ENCODE measurements at regions not wholly inside any gene's neighbourhood (a gene's known extent, or its start where the extent isn't known, plus 50 kb on each side); places are given as distances from the start of the nearest gene placed in this dataset.

- Histone ChIP-seq H3K79me1 (ENCODE audit: low read depth, low read length) (no peaks in the 10 kb centered on the region), H3K23ac (ENCODE audit: insufficient read length) (no peak overlapping the region), H3K36me3 (ENCODE audit: control insufficient read depth in 2 of 4, insufficient read depth in 4 of 4, low read length in 3 of 4) (no peaks in the 10 kb centered on the region; a peak in 1 of 8 replicates), H2AFZ (ENCODE audit: low read length) (no peak overlapping the region), H4K20me1 (replicated peaks in 1 of 2; ENCODE audit: control insufficient read depth in 1 of 2, insufficient read depth in 2 of 2, low read length in 2 of 2) (no peaks in the 10 kb centered on the region), H3K56ac (replicated peaks; ENCODE audit: insufficient read length, low read depth, low read length) (no peak overlapping the region), H2AK5ac (ENCODE audit: low read depth, low read length) (no peak overlapping the region), H2BK15ac (ENCODE audit: low read length) (no peak overlapping the region), H3K4me2 (ENCODE audit: insufficient read depth in 1 of 2, low read depth in 2 of 2, low read length in 2 of 2) (no peak overlapping the region), H3K23me2 (ENCODE audit: low read depth, low read length) (no peaks in the 10 kb centered on the region), H3K14ac (ENCODE audit: insufficient read length) (no peak overlapping the region), H3K79me2 (ENCODE audit: control insufficient read depth in 1 of 2, insufficient read depth in 2 of 2, low read length in 2 of 2) (no peaks in the 10 kb centered on the region), H2BK120ac (replicated peaks; ENCODE audit: low read depth, low read length) (no peak overlapping the region), H3K4me3 (ENCODE audit: extremely low read depth in 1 of 4, insufficient read depth in 2 of 4, low read depth in 3 of 4, low read length in 4 of 4) (no peak overlapping the region), H3K27me3 (replicated peaks in 1 of 4; ENCODE audit: control insufficient read depth in 3 of 4, extremely low read depth in 1 of 4, insufficient read depth in 3 of 4, low read length in 3 of 4) (no peaks in the 10 kb centered on the region), H4K8ac (ENCODE audit: extremely low read depth, insufficient read depth, low read length) (no peak overlapping the region), H2BK5ac (ENCODE audit: low read depth, low read length) (no peak overlapping the region), H3K4me1 (replicated peaks in 1 of 4; ENCODE audit: control insufficient read depth in 3 of 4, insufficient read depth in 4 of 4, low read length in 3 of 4) (no peaks in the 10 kb centered on the region), H4K91ac (replicated peaks; ENCODE audit: insufficient read length, low read length) (no peak overlapping the region), H3K9me3 (ENCODE audit: insufficient read depth in 2 of 2, low read depth in 1 of 2, low read length in 1 of 2) (no peaks in the 10 kb centered on the region), H3K9ac (replicated peaks in 1 of 4; ENCODE audit: extremely low read depth in 1 of 4, low read depth in 3 of 4, low read length in 3 of 4) (no peak overlapping the region), H3K4ac (replicated peaks; ENCODE audit: insufficient read length, low read depth, low read length) (no peak overlapping the region), H3K18ac (ENCODE audit: extremely low read depth, low read length) (no peak overlapping the region), H3K27ac (ENCODE audit: low read depth, low read length) (no peak overlapping the region), H2BK12ac (ENCODE audit: low read depth, low read length) (no peak overlapping the region), H2BK20ac (ENCODE audit: low read length) (no peak overlapping the region), H4K5ac (ENCODE audit: insufficient read length, low read depth, low read length) (no peak overlapping the region)
- FAIRE-seq (no peak), DNase-seq (ENCODE audit: low read depth in 1 of 2, low spot score in 2 of 2) (no peak)
- POLR2A ChIA-PET (ENCODE audit: partially characterized antibody), result no interaction called here
- CTCF ChIA-PET (ENCODE audit: partially characterized antibody), result interaction anchor here (0.9 to 1.5 kb wide), 2 partner anchors 27 to 35 kb away, joined by 4 read pairs; no protein-coding TSS in a partner anchor
- TF ChIP-seq SIRT6 (IDR thresholded peaks at IDR 0.05; ENCODE audit: low read length), result no peak
- no peak for TF ChIP-seq RNF2 (IDR thresholded peaks at IDR 0.05; ENCODE audit: borderline replicate concordance, low read depth, low read length, missing control alignments, poor library complexity, severe bottlenecking)
- TF ChIP-seq ASH2L (IDR thresholded peaks at IDR 0.05; ENCODE audit: low read length), result no peak
- TF ChIP-seq POLR2A (IDR thresholded peaks at IDR 0.05; ENCODE audit: control extremely low read depth in 1 of 2, low read depth in 2 of 2, low read length in 2 of 2), result no peak
- TF ChIP-seq PHF8 (conservative IDR thresholded peaks at IDR 0.05; ENCODE audit: low read depth, low read length), result no peak
- TF ChIP-seq MAX (IDR thresholded peaks at IDR 0.05), result no peak
- TF ChIP-seq SP2 (IDR thresholded peaks at IDR 0.05; ENCODE audit: low read length), result no peak
- no peak for TF ChIP-seq ATF2 (IDR thresholded peaks at IDR 0.05; ENCODE audit: low read length)
- TF ChIP-seq TAF1 (IDR thresholded peaks at IDR 0.05; ENCODE audit: low read depth, low read length), result no peak
- TF ChIP-seq TCF12 (IDR thresholded peaks at IDR 0.05; ENCODE audit: low read depth, low read length), result no peak
- TF ChIP-seq HDAC2 (IDR thresholded peaks at IDR 0.05; ENCODE audit: borderline replicate concordance in 1 of 2, low read depth in 2 of 2, low read length in 2 of 2), result no peak
- no peak for TF ChIP-seq CHD2 (IDR thresholded peaks at IDR 0.05; ENCODE audit: low read length)
Observed at GRCh38 chr11:87597725-87598124, 560.0 kb downstream of the TMEM135 start.
